GM19395 (cell line): ENCODE measurements at regions not wholly inside any gene's neighbourhood (a gene's known extent, or its start where the extent isn't known, plus 50 kb on each side); places are given as distances from the start of the nearest gene placed in this dataset.

Experiments used
- ATAC-seq: cut with Tn5 transposase; IDR thresholded peaks from one replicate; pipeline ENCODE4 v1.9.1; 2021; ENCODE audit warnings: mild to moderate bottlenecking, moderate library complexity; ENCODE audit not compliant: unreplicated experiment

DNA sequence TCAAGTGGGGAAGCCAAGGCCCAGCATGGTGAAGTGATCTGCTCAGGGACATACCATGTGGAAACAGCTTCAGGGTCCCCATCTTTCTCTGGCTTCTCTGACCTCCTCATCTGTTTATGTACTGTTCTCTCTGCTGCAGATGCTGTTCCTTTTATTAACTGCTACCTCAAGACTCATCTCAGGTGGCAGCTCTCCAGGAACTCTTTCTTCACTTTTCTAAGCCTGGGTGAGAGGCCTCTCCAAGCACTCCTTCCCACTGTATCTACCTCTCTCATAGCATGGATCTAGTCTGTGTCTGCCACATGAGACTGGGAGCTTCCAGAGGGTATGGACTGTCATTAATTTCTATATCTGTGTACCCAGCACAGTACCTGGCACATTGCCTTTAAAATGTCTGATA is 73.4 kb upstream of the PPM1J start:
- ATAC-seq: no peak

- ATAC-seq: no peak
These were observed 72.9 kb upstream of the PPM1J start for GRCh38 chr1:112788054-112788453.

DNA sequence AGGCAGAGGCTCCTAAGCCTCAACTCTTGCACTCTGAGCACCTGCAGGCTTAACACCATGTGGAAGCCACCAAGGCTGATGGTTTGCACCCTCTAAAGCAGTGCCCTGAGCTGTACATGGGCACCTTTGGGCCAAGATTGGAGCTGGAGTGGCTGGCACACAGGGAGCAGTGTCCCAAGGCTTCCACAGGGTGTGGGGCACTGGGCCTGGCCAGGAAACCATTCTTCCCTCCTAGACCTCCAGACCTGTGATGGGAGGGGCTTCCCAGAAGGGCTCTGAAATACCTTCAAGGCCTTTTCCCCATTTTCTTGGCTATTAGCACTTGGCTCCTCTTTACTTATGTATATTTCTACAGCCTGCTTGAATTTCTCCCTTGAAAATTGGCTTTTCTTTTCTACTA is 67.9 kb upstream of the PPM1J start:
- no peak for ATAC-seq

GRCh38 chr1:112779665-112780526 is 64.8 kb upstream of the PPM1J start:
- ATAC-seq: no peak

DNA sequence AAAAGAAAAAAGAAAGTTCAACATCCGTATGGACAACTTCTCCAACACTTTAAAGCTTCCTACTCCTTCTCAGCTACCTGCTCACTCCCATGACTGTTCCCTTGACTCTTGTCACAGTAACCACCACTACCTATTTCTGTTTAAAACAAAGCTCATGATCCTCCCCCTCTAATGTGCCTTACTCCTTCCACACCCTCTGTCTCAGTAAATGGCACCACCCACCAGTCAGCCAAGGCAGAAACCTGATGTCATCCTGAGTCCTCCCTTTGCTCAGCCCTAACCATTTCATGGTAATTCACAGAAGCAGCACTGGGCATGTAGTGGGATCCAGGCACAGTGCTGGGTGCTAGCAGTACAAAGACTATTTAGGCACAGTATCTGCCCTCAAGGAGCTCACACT is 63.0 kb upstream of the PPM1J start:
- no peak for ATAC-seq

GRCh38 chr1:112776688-112777087 is 61.6 kb upstream of the PPM1J start:
- ATAC-seq: no peak

DNA sequence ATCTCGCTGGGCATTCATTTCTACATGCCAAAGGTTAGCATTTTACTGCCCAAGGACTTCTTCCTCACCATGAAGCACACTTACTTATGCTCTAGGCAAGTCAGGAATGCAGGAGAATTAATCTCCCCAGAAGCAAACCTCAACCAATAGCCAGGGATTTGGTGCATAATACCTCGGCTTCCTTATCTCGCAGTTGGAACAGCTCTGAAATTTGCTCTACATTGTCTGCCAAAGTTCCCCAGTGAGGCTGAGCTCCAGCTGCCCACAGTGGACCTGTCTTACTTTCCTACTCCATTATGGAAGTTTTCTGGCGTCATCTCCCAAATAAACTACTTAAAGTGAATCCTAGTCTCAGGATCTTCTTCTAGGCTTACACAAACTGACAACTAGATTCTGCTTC is 57.6 kb upstream of the PPM1J start:
- ATAC-seq: no peak

- no peak for ATAC-seq
These were observed 55.6 kb upstream of the PPM1J start for GRCh38 chr1:112770724-112771123.

DNA sequence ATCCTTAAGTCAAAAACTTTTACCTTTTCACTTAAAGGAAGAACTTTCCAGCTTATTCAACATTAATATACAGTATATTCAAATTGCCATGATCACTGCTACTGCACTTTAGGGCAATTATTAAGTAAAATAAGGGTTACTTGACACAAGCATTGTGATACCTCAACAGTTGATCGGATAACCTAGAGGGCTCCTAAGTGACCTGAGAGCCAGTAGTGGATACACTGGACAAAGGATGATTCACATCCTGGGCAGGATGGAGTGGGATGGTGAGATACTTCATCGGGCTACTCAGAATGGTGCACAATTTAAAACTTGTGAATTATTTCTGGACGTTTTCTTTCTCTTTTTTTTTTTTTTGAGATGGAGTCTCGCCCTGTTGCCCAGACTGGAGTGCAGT is 54.5 kb upstream of the PPM1J start:
- no peak for ATAC-seq

GRCh38 chr1:112767646-112768045 is 52.5 kb upstream of the PPM1J start:
- ATAC-seq: no peak
